Mesothelial cell of epicardium (in vitro differentiated cells): ENCODE measurements at regions not wholly inside any gene's neighbourhood (a gene's known extent, or its start where the extent isn't known, plus 50 kb on each side); places are given as distances from the start of the nearest gene placed in this dataset.
A peak's percentile ranks its signal among the peaks of the same experiment; 100 is the strongest.
"Not testable (repeated sequence)": the region's sequence is repeated elsewhere in the genome, so short reads cannot be mapped to it uniquely, and the experiment has no call there.

ENCODE experiments used
- DNase-seq, 2 experiments: peaks; one replicate each; pipeline ENCODE4 v3.0.0; 2021; ENCODE audit warnings: low spot score in 2 of 2; ENCODE audit not compliant: unreplicated experiment in 2 of 2
- H3K27ac Mint-ChIP-seq: 2 replicates; pipeline ENCODE4 v1.8.0; 2021; ENCODE audit warnings: mixed read lengths
- H3K27me3 Mint-ChIP-seq: 2 replicates; pipeline ENCODE4 v1.8.0; 2021; ENCODE audit warnings: low read depth, mixed read lengths
- H3K36me3 Mint-ChIP-seq: 2 replicates; pipeline ENCODE4 v1.8.0; 2021; ENCODE audit warnings: mixed read lengths
- H3K4me1 Mint-ChIP-seq: 2 replicates; pipeline ENCODE4 v1.8.0; 2021; ENCODE audit warnings: mixed read lengths
- H3K4me3 Mint-ChIP-seq: 2 replicates; pipeline ENCODE4 v1.8.0; 2021; ENCODE audit warnings: mild to moderate bottlenecking, moderate library complexity, mixed read lengths
- H3K9me3 Mint-ChIP-seq: 2 replicates; pipeline ENCODE4 v1.8.0; 2021; ENCODE audit warnings: mixed read lengths
- TF ChIP-seq, protein P1 (sequence below): fragments of 200-600 bp; sonication (generic); IDR thresholded peaks from one replicate; pipeline ENCODE4 v1.5.0; 2021; ENCODE audit warnings: antibody characterized with exemption; ENCODE audit not compliant: unreplicated experiment

DNA sequence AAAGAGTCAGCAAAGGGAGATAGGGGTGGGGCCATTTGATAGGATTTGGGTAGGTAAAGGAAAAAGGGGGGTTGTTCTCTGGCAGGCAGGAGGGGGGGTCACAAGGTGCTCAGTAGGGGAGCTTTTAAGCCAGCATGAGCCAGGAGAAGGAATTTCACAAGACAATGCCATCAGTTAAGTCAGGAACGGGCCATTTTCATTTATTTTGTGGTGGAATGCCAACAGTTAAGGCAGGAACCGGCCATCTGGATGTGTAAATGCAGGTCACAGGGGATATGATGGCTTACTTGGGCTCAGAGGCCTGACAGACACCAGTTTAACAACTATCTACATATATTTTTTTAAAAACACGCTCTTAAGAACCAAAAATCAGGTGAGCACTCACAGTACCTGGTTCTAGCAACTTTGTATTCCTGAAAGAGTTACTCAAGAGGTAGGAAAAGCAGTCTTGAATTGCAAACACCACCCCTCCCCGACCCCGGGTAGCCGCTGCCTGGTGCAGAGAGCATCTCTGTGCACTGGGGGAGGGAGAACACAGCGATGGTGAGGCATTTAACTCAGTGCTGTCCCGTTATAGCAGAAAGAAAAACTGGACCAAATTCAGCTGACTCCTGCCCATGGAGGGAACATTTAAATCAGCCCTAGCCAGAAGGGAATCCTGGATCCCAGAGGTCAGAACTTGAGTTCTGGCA, 414.5 kb upstream of the KLHL29 start:
- Mint-ChIP-seq H3K27me3 (peaks cover 19% of the 10 kb centered on the region), H3K9me3 (peaks cover 8% of the 10 kb centered on the region), H3K27ac (no peak overlapping the region), H3K4me3 (no peak overlapping the region), H3K36me3 (no peaks in the 10 kb centered on the region), H3K4me1 (no peaks in the 10 kb centered on the region)
- TF ChIP-seq, protein P1, sequence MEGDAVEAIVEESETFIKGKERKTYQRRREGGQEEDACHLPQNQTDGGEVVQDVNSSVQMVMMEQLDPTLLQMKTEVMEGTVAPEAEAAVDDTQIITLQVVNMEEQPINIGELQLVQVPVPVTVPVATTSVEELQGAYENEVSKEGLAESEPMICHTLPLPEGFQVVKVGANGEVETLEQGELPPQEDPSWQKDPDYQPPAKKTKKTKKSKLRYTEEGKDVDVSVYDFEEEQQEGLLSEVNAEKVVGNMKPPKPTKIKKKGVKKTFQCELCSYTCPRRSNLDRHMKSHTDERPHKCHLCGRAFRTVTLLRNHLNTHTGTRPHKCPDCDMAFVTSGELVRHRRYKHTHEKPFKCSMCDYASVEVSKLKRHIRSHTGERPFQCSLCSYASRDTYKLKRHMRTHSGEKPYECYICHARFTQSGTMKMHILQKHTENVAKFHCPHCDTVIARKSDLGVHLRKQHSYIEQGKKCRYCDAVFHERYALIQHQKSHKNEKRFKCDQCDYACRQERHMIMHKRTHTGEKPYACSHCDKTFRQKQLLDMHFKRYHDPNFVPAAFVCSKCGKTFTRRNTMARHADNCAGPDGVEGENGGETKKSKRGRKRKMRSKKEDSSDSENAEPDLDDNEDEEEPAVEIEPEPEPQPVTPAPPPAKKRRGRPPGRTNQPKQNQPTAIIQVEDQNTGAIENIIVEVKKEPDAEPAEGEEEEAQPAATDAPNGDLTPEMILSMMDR, result no peak
- DNase-seq, result no peak

- Mint-ChIP-seq H3K4me3 (no peak overlapping the region), H3K36me3 (no peaks in the 10 kb centered on the region), H3K9me3 (peaks cover 6% of the 10 kb centered on the region), H3K27me3 (peaks cover 19% of the 10 kb centered on the region), H3K4me1 (no peaks in the 10 kb centered on the region), H3K27ac (no peak overlapping the region)
- no peak for DNase-seq
- TF ChIP-seq, protein P1, result no peak
These were observed 414.0 kb upstream of the KLHL29 start for GRCh38 chr2:22970991-22971390.

- Mint-ChIP-seq H3K36me3 (no peaks in the 10 kb centered on the region), H3K4me1 (peaks cover 8% of the 10 kb centered on the region), H3K27ac (no peak overlapping the region), H3K9me3 (peaks cover 12% of the 10 kb centered on the region), H3K27me3 (no peaks in the 10 kb centered on the region), H3K4me3 (no peak overlapping the region)
- TF ChIP-seq, protein P1, result no peak
- no peak for DNase-seq
These were observed 403.2 kb upstream of the KLHL29 start for GRCh38 chr2:22981785-22982184.

DNA sequence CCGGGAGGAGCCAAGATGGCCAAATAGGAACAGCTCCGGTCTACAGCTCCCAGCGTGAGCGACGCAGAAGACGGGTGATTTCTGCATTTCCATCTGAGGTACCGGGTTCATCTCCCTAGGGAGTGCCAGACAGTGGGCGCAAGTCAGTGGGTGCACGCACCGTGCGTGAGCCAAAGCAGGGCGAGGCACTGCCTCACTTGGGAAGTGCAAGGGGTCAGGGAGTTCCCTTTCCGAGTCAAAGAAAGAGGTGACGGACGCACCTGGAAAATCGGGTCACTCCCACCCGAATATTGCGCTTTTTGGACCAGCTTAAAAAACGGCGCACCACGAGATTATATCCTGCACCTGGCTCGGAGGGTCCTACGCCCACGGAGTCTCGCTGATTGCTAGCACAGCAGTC, 400.8 kb upstream of the KLHL29 start:
- H3K27ac Mint-ChIP-seq, DNase-seq, H3K4me1 Mint-ChIP-seq, H3K27me3 Mint-ChIP-seq, H3K36me3 Mint-ChIP-seq: not testable (repeated sequence)
- H3K9me3 Mint-ChIP-seq, result peaks cover 12% of the 10 kb centered on the region
- peak overlapping the region; percentile 56 for H3K4me3 Mint-ChIP-seq

- Mint-ChIP-seq H3K4me3 (no peak overlapping the region), H3K4me1 (peaks cover 14% of the 10 kb centered on the region)
These were observed 394.7 kb upstream of the KLHL29 start for GRCh38 chr2:22990246-22990645.

DNA sequence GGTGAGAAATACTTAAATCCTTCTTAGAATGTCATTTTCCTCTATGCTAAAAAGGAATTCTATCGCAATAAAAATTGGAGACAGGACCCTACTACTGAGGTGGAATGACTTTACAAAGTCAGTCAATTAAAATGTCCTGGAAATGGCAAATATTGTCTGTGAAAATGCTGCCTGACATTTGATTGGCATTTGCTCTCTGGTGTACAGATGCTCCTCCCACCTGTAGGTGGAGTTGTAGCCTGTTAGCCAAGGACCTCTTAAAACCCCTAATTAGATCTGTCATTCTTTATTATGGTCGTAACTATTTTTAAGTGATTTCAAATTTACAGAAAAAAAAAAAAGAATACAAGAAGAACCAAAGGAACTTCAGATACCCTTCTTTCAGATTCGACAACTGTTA, 393.1 kb upstream of the KLHL29 start:
- TF ChIP-seq, protein P1, result no peak
- H3K4me3 Mint-ChIP-seq, result no peak overlapping the region
- H3K36me3 Mint-ChIP-seq, result no peaks in the 10 kb centered on the region
- H3K4me1 Mint-ChIP-seq, result peaks cover 14% of the 10 kb centered on the region
- H3K27me3 Mint-ChIP-seq, result no peaks in the 10 kb centered on the region
- no peaks in the 10 kb centered on the region for H3K9me3 Mint-ChIP-seq
- DNase-seq, result no peak
- no peak overlapping the region for H3K27ac Mint-ChIP-seq

More at GRCh38 chr2:22990246-22990645, 394.7 kb upstream of the KLHL29 start:
- Mint-ChIP-seq H3K9me3 (no peaks in the 10 kb centered on the region), H3K27ac (no peak overlapping the region), H3K27me3 (no peaks in the 10 kb centered on the region), H3K36me3 (no peaks in the 10 kb centered on the region)
- no peak for DNase-seq
- TF ChIP-seq, protein P1, result no peak
